ENCODE measurements at regions not wholly inside any gene's neighbourhood (a gene's known extent, or its start where the extent isn't known, plus 50 kb on each side); places are given as distances from the start of the nearest gene placed in this dataset.

DNA sequence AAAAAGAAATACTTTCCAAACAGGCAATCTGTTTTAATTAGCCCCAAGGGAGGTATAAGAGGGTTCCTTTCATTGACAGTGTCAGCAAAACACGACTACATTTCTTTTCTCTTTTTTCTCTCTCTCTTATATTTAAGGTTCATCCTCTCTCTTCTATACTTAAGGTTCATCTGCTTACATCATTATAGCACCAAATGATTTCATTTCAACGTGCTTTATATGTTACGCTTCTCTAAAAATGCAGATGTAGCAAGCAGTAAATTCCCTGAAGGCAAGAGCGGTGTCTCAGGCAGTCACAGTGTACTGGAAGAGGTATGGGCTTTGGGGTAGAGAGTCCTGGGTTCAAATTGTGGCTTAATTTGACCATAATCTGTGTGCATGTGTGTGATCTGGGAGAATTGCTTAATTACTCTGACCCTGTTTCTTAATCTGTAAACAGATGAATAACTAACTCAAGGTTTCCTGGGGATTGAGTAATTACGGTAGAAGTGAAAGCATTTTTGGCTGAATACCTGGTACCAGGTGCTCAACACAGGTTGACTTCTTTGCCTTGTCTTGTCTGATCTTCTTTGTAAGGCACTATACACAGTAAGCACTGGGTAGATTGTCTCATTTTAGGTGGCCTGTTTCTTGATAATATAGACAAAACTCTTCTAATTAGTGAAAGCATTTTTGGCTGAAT is 180.8 kb downstream of the SPRY1 start:
- no peak for DNase-seq

DNA sequence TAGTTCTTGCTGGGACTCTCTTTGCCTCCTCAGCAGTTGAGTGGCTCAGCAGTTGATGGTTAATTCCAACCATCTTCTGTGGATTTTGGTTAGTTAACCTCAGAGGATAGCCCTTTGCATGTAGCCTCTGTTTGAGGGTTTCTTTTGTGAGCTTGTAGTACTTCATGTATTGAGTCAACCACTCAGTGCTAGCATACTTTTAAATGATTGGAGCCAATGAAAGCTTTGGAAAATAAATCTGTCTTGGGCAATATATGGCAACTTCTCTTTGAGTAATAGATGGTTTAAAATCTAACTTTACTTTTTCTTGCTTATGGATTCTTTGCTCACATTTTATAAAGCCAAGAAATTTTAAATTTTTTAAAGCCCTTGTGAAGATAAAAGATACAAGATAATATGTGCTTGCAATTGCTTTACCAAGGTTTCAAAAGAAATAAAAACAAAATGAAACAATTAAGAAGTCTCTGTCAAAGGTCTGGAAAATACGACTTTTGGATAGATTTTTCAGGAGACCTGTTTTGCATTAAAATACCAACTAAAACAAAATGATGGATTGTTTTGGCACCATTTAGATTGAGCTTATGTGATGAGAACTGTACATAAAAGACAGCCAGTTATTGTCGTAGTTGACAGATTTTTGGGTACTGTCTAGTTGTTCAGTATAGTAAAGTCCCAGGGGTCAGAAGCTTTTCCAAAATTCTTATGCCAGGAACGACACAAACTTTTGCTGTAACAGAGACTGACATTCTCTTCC is 181.9 kb downstream of the SPRY1 start:
- no peak for DNase-seq

DNA sequence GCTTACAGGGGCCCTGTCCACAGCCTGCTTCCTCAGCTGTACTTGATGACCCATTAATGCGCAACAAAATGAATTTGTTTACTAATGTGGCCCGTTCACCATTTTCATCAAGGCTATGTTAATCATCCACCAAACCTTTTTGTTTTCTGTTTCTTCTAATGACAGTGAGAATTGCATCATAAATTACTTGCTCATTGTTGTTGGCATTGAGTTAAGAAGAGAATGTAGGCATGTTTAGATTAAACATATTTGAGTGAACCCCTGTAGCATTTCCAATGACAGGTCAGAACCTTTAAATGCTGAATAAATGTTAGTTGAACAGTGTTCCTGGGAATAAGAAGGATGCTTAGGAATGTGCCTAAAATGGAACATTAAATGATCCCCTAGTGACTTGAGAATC is 183.4 kb downstream of the SPRY1 start:
- no peak for DNase-seq

- no peak for DNase-seq
These were observed 184.5 kb downstream of the SPRY1 start for GRCh38 chr4:123580981-123581664.

DNA sequence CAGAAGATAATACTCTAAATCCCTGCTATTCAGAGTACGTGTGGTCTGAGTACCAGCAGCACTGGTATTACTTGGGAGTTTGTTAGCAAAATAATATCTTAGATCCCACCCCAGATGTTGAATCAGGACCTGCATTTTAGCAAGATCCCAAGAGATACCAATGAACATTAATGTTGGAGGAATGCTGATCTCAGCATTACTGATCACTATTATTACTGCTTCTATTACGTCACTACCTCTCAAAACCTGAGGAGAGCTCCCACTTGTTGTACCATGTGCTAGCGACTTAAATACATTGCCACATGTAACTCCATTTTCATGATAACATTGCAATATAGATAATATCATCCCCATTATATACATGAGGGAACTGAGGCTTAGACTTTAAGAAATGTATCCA is 185.2 kb downstream of the SPRY1 start:
- no peak for DNase-seq

DNA sequence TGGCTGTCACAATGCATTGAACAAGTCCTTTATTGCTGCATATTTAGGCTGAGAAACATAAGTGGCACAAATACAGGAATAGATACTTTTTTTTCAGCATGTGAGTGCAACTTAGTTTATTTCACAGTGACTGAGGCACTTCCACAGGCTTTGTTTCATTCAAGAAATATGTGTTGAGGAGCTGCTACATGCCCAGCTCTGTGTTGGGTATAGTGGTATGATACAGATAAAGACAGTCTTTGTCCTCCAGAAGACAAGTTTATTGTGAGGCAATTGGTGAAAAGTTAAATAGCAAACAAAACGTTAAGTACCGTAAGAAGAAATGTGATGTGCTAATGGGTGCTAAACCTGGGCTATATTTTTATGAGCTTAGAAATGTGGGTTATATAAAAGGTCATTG is 186.4 kb downstream of the SPRY1 start:
- DNase-seq: no peak

DNA sequence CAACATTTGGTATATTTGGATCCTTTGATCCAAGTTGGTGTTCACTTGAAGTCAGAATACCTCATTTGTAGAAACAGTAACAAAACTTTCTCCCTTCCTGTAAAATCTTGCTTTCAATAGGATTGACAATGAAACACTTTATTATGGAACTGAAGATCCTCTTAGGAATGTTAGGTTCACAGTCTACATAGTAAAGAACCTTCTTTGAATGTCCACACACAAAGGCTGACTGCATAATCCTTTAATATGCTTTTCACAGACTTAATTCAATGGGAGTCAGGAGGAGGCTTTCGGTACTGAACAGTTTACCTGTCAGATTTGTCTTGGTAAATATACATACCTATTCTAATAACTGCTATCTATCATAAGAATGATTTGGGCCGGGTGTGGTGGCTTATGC is 188.5 kb downstream of the SPRY1 start:
- no peak for DNase-seq

GRCh38 chr4:123587983-123588494 is 191.4 kb downstream of the SPRY1 start:
- no peak for DNase-seq

DNA sequence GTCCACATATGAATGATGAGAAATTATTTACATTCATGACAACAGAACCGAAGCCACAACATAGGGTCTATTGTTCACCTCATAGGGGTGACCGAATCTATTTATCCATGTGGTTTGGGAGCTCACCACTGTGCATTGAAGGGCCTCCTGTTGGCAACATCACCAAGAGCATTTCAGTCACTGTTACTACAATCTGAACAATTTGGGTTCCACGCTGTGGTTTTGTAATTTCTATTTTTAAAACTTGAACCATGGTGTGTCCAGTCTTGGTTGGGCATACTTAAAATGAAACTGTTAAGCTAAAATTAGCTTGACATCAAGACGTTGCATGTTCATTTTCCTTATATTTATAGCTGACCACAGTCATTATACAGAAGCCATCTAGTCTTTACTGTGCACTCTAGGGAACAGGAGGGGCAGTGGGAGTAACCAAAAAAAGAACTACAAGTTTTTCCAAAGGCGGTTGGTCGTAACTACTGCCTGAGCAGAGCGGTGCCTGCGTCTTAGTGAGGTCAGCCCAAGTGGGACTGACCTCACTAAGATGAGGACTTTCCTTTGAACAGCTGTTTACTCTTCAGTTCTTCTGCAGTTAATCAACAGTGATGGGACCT is 192.1 kb downstream of the SPRY1 start:
- DNase-seq: no peak

GRCh38 chr4:123589301-123589700 is 192.7 kb downstream of the SPRY1 start:
- DNase-seq: no peak

DNA sequence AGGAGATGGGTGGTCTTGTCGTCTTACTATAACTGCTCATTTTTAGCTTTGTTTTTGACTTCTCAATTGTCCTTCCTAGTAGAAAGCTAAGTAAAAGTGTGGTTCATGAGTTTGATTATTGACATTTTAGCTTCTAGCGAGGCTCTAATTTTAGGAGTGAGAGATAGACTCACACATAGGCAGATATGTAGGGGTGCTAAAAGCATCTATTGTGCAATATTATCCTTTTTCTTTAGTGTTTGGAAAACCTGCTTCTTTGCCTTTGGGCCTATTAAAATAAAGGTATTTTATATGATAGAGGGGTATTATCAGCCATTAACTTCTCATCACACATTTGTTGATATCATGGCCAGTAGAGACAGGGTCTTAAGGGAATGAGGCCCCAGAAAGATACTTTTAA is 195.3 kb downstream of the SPRY1 start:
- DNase-seq: no peak

DNA sequence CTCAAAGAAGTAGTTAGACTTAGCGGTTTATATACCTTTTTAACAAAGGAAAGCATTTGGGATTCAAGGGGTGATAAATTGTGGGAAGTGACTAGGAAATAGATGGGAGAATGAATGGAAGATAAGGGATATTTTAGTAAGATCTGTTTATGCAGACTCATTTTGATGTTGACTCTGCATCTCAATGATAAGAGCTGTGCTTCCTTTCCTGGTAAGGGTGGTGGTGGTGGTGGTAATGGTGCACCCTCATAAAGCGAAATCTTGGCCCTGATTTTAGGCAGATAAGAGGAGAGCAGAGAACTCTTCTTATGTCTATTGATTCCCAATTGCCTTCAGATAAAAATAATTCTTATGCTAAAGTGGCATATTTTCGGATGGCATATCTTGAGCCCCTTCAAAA is 197.1 kb downstream of the SPRY1 start:
- DNase-seq: no peak

GRCh38 chr4:123596805-123597204 is 200.2 kb downstream of the SPRY1 start:
- no peak for DNase-seq

GRCh38 chr4:123597586-123597985 is 201.0 kb downstream of the SPRY1 start:
- DNase-seq: no peak

DNA sequence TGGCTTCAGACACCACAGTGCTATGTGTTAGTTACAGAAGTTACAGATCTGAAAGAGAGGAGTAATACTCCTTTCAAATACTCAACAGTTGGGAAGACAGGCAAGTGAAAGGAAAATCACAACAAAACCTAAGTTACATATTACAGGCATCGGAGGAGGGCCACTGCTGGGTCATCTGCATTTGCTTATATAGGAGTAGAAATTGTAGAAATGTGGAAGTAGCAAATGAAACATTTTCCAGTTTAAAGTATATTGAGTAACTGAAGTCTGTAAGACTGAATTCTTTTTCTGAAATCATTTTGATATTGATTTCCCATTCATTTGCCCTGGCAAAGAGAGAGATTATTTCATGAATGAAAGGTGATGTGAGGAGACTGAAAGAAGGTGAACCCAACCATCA is 201.7 kb downstream of the SPRY1 start:
- DNase-seq: no peak

DNA sequence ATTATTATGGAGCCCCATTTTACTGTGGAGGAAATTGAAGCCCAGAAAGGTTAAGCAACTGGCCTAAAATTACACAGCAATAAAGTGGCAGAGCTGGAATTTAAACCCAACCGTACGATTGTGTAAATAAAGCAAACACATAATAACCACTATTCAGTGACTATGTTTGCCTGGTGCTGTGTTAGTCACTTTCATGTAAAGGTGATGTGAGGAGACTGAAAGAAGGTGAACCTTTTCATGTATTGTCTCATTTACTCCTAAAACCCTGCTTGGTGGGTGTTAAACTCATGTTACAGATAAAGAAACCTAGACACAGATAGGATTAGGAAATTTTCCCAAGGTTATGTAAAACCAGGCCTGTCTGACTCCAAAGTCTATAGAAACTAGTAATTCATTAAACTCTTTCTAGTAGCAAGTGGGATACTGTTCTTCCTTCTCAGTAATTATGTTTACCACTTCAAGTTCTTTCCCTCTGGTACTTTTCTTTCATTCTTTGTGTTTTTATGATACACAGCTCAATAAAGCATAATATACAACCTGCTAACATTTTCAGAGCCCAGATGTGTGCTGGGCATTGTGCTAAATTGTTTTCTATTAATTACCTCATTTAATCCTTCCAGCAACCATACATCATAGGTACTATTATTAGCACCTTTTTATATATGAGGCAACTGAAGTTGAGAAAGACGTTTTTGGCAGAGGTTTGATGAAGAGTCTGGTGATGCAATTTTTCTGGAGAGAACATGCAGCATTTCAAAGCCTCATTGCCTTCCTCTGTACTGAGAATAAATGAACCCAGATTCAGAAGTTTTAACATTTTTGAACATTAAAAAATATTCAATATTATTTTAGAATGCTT is 202.7 kb downstream of the SPRY1 start:
- no peak for DNase-seq

DNA sequence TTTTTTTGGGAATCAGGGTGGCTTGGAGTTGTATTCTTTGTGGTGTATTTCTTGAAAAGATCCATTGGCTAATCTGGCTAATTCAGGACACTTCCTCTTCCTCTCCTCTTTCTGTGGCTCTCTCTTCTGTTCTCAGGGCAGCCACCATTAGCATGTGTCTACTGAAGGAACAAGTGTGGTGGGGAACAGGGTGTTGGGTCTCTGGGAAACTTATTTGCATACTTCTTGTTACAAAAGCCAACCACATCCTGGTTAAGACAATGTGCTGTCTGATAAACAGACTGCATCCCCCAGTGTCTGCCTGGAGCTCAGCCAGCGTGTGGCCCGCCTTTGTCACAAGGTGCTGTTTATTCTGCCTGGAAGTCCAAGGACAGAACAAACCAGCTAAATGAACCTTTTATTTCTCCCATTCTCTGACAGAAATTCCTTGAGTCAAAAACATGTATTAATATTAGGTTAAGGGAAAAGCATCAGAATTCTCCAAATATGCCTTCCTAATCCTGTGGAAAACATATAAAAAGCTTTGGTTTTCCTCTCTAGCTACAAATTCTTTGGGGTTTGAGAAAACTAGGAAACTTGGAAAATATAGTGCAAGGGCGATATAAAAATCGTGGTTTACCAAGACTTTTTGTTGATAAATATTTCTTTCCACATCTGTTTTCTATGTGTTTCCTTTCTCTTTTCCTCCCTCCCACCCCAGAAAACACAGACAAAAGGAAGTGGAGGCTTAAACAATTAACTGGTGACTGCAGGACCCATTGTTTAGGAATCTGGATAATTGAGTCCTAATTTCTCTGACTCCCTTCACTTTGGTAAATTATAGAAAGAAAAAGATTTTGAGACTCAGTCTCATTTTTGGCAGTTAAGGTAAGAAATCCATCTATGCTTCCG is 203.6 kb downstream of the SPRY1 start:
- no peak for DNase-seq

DNA sequence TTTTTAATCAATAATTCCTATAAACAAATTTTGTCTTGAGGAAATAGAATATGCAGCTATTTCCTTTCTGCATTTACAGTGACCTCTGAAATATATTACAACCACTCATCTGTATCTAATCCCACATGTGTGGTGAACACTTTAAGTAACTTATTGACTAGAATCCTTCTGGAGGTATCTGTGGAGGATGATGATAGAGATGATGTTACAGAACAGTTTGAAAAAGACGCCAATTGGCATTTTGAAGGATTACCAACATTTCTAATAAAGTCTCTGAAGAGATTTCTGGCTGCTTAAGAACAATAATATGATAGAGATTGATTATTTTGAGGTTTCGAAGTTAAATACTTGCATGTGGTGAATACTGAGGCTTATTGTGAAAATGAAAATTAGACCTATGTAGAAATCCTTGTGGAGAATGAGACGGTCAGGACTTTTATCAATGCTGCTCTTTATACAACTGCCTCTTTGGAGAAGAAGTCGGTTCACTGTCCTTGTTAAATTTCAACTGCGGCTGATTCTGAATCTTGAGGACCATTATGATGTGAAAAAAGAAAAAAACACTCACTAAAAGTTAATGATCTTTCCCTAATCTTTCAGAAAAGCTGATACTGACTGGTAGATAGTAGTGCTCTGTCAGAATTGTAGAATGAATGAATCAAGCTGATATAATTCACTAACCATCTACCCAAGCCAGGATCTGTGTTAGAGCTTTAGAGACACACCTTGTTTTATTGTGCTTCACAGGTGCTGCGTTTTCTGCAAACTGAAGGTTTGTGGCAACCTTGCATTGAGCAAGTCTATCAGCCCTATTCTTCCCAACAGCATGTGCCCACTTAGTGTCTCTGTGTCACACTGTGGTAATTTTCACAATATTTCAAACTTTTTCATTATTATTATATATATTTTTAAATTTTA is 204.7 kb downstream of the SPRY1 start:
- no peak for DNase-seq

GRCh38 chr4:123602007-123602406 is 205.4 kb downstream of the SPRY1 start:
- no peak for DNase-seq

DNA sequence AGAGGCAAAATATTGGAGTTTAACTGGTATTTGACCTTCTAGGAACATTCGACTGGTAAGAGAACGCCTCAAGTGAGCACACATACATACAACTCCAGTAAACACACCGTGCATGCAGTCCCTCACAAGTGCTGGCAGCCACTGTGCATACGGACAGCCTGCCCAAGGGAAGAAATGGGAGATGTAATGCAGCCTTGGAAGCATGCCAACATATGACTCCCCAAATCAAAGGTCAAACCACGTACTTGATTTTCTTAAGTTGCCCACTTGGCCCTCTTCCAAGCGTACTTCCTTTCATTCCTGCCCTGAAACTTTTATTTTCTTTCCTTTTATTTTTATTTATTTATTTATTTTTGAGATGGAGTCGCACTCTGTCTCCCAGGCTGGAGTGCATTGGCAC is 206.6 kb downstream of the SPRY1 start:
- DNase-seq: no peak
